IMR-90 (cell line): ENCODE measurements at regions not wholly inside any gene's neighbourhood (a gene's known extent, or its start where the extent isn't known, plus 50 kb on each side); places are given as distances from the start of the nearest gene placed in this dataset.

Experiments used
- ATAC-seq: fragments of 200-7000 bp; cut with Tn5 transposase; 2 replicates; pipeline ENCODE4 v1.9.1; 2020; ENCODE audit warnings: low read depth, mild to moderate bottlenecking, moderate library complexity
- BruUV-seq: library from RNA; stranded (reverse); fragments of 400-500 nt; replicated peaks from 2 replicates; lab custom pipeline; 2021; lab: Mats Ljungman, UMichigan
- CTCF ChIA-PET: fragments of 300-600 bp; formaldehyde crosslinking; extraction: SDS; loops from one replicate; lab custom pipeline; 2021; ENCODE audit warnings: antibody characterized with exemption; lab: Yijun Ruan, JAX
- POLR2A ChIA-PET: fragments of 300-600 bp; sonication (Branson Sonifier 250); formaldehyde crosslinking; loops from one replicate; lab custom pipeline; 2022; ENCODE audit warnings: antibody characterized with exemption; ENCODE audit not compliant: unreplicated experiment; lab: Charles Lee
- DNase-seq: peaks from one replicate; pipeline ENCODE4 v3.0.0; 2013
- H2AFZ ChIP-seq: replicated peaks from 2 replicates; pipeline ENCODE3; 2013; ENCODE audit warnings: low read length, mild to moderate bottlenecking; ENCODE audit not compliant: poor library complexity
- H2AK5ac ChIP-seq: 2 replicates; pipeline ENCODE4 v1.6.1; 2013; ENCODE audit warnings: low read depth, low read length, inconsistent platforms
- H2AK9ac ChIP-seq: replicated peaks from 2 replicates; pipeline ENCODE3; 2013; ENCODE audit warnings: mild to moderate bottlenecking, low read depth, low read length, moderate library complexity; ENCODE audit not compliant: poor library complexity
- H2BK120ac ChIP-seq: 2 replicates; pipeline ENCODE4 v1.6.1; 2013; ENCODE audit warnings: low read depth, low read length, inconsistent platforms
- H2BK15ac ChIP-seq: 3 replicates; pipeline ENCODE4 v1.6.1; 2013; ENCODE audit warnings: low read depth, low read length, inconsistent platforms
- H2BK20ac ChIP-seq: 2 replicates; pipeline ENCODE4 v1.6.1; 2013; ENCODE audit warnings: low read depth, mild to moderate bottlenecking, inconsistent platforms, low read length, moderate library complexity
- H2BK5ac ChIP-seq: 2 replicates; pipeline ENCODE4 v1.6.1; 2013; ENCODE audit warnings: mild to moderate bottlenecking, low read depth, low read length, inconsistent platforms; ENCODE audit not compliant: poor library complexity, severe bottlenecking
- H3K14ac ChIP-seq: replicated peaks from 2 replicates; pipeline ENCODE4 v1.6.1; 2013; ENCODE audit warnings: low read depth, low read length, inconsistent platforms
- H3K18ac ChIP-seq: 2 replicates; pipeline ENCODE4 v1.6.1; 2013; ENCODE audit warnings: low read depth, low read length, control low read depth
- H3K23ac ChIP-seq: 2 replicates; pipeline ENCODE4 v1.6.1; 2013; ENCODE audit warnings: low read depth, low read length, inconsistent platforms
- H3K27ac ChIP-seq: 2 replicates; pipeline ENCODE4 v1.5.1; 2013; ENCODE audit warnings: mild to moderate bottlenecking, control low read depth, low read length; ENCODE audit not compliant: insufficient read depth
- H3K27me3 ChIP-seq: 2 replicates; pipeline ENCODE4 v1.6.1; 2013; ENCODE audit warnings: low read length; ENCODE audit not compliant: control insufficient read depth, insufficient read depth
- H3K36me3 ChIP-seq: 2 replicates; pipeline ENCODE4 v1.6.1; 2013; ENCODE audit warnings: low read length, mixed read lengths; ENCODE audit not compliant: control insufficient read depth, insufficient read depth
- H3K4ac ChIP-seq: 2 replicates; pipeline ENCODE4 v1.6.1; 2013; ENCODE audit warnings: low read depth, low read length, inconsistent platforms
- H3K4me1 ChIP-seq: 2 replicates; pipeline ENCODE4 v1.6.1; 2013; ENCODE audit warnings: low read length, mixed read lengths; ENCODE audit not compliant: control insufficient read depth, insufficient read depth
- H3K4me2 ChIP-seq: 2 replicates; pipeline ENCODE4 v1.6.1; 2013; ENCODE audit warnings: low read depth, mild to moderate bottlenecking, control low read depth, low read length, moderate library complexity
- H3K4me3 ChIP-seq: 2 replicates; pipeline ENCODE4 v1.5.1; 2013; ENCODE audit warnings: low read depth, mild to moderate bottlenecking, control low read depth, low read length, moderate library complexity; ENCODE audit not compliant: insufficient read depth
- H3K56ac ChIP-seq: 2 replicates; pipeline ENCODE4 v1.6.1; 2013; ENCODE audit warnings: low read length, inconsistent platforms; ENCODE audit not compliant: insufficient read depth; ENCODE audit errors: extremely low read depth
- H3K79me1 ChIP-seq, 2 experiments: 2 replicates each; pipeline ENCODE4 v1.6.1; 2013; ENCODE audit warnings: low read length in 2 of 2, inconsistent platforms in 1 of 2, low read depth in 1 of 2
- H3K9ac ChIP-seq: 2 replicates; pipeline ENCODE4 v1.6.1; 2013; ENCODE audit warnings: low read depth, low read length, control low read depth
- H3K9me1 ChIP-seq: 2 replicates; pipeline ENCODE4 v1.6.1; 2013; ENCODE audit warnings: low read length, inconsistent platforms; ENCODE audit not compliant: insufficient read depth
- H3K9me3 ChIP-seq: 2 replicates; pipeline ENCODE4 v1.6.1; 2013; ENCODE audit warnings: low read length; ENCODE audit not compliant: control insufficient read depth, insufficient read depth
- H4K20me1 ChIP-seq: 2 replicates; pipeline ENCODE4 v1.6.1; 2013; ENCODE audit warnings: low read length, inconsistent platforms; ENCODE audit not compliant: insufficient read depth
- H4K5ac ChIP-seq: 2 replicates; pipeline ENCODE4 v1.6.1; 2013; ENCODE audit warnings: mild to moderate bottlenecking, low read depth, low read length, control low read depth
- H4K8ac ChIP-seq, 2 experiments: 2 replicates each; pipeline ENCODE4 v1.6.1; 2013; ENCODE audit warnings: low read depth in 2 of 2, low read length in 2 of 2, control low read depth in 1 of 2, inconsistent platforms in 1 of 2
- H4K91ac ChIP-seq: 2 replicates; pipeline ENCODE4 v1.6.1; 2013; ENCODE audit warnings: low read depth, low read length, inconsistent platforms; ENCODE audit not compliant: insufficient read depth
- CTCF ChIP-seq: conservative IDR thresholded peaks from 2 replicates; pipeline ENCODE4 v1.5.1; 2012; ENCODE audit warnings: mild to moderate bottlenecking, low read depth, low read length, improper control_type of control experiment
- MAFK ChIP-seq: IDR thresholded peaks from 2 replicates; pipeline ENCODE4 v1.6.1; 2012; ENCODE audit warnings: low read depth, low read length, improper control_type of control experiment
- WGBS, 2 experiments: methylation state at CpG; one replicate each; pipeline versions ENCODE4 v1.1.5 to v1.1.7; 2013; ENCODE audit warnings: missing lambda C conversion rate in 2 of 2; ENCODE audit not compliant: insufficient read length in 1 of 2; ENCODE audit errors: extremely low coverage in 2 of 2; 5-methylcytosine and 5-hydroxymethylcytosine counted together
- dilution Hi-C: fragments of 300-500 bp; cut with HindIII; formaldehyde crosslinking; loops from one replicate; pipeline ENCODE4 v1.14.3; 2018; ENCODE audit warnings: low sequenced_read_pairs; ENCODE audit not compliant: unreplicated experiment
- in situ Hi-C: fragments of 300-500 bp; cut with MboI; formaldehyde crosslinking; loops from 3 replicates; pipeline ENCODE4 v1.14.3; 2019; ENCODE audit warnings: low sequenced_read_pairs, inconsistent platforms, mixed read lengths
- intact Hi-C: fragments of 100-400 bp; cut with micrococcal nuclease; formaldehyde crosslinking; loops from 2 replicates; pipeline ENCODE4 v1.10.0; 2022

DNA sequence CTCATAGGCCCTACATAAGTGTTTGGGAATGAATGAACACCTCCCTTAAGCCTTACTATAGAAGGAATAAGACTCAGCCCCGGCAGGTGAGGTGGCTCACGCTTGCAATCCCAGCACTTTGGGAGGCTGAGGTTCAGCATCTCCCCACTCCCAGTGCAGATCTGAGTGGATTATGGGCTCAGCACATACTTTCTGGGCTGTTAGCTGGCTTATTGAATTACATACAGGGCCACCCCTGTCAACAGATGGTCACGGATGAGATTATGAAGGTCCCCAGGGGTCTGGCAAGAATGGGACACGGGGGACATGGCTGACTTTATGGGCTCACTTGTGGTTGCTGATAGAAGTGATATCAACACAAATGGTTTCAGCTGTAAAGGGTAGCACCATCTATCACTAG is 322.3 kb downstream of the TSN start:
- CTCF ChIA-PET: no interaction called here
- Histone ChIP-seq H2BK120ac (no peak overlapping the region), H3K27ac (no peak overlapping the region), H3K14ac (no peak overlapping the region), H3K27me3 (no peaks in the 10 kb centered on the region), H2BK5ac (no peak overlapping the region), H4K5ac (no peak overlapping the region), H2AK9ac (no peak overlapping the region), H2BK15ac (no peak overlapping the region), H3K56ac (no peak overlapping the region), H2BK20ac (no peak overlapping the region), H3K79me1 (no peaks in the 10 kb centered on the region), H3K9ac (no peak overlapping the region), H3K18ac (no peak overlapping the region), H2AK5ac (no peak overlapping the region), H3K9me3 (no peaks in the 10 kb centered on the region), H4K20me1 (no peaks in the 10 kb centered on the region), H4K91ac (no peak overlapping the region), H3K4me1 (no peaks in the 10 kb centered on the region), H3K4ac (no peak overlapping the region), H4K8ac (no peak overlapping the region), H3K4me2 (no peak overlapping the region), H3K4me3 (no peak overlapping the region), H3K9me1 (no peaks in the 10 kb centered on the region), H3K23ac (no peak overlapping the region), H2AFZ (no peak overlapping the region), H3K36me3 (no peaks in the 10 kb centered on the region)
- no peak for DNase-seq
- POLR2A ChIA-PET: no interaction called here
- no TSS peak for BruUV-seq
- TF ChIP-seq CTCF: no peak
- TF ChIP-seq MAFK: no peak
- no CpG with 5 or more reads among the region's 4 CpGs for WGBS, 2 experiments
- no peak for ATAC-seq
- dilution Hi-C loops: no loop called here
- in situ Hi-C loops: no loop called here
- intact Hi-C loops: no loop called here
